Smooth muscle cell of the brain vasculature (primary cell): ENCODE measurements at regions not wholly inside any gene's neighbourhood (a gene's known extent, or its start where the extent isn't known, plus 50 kb on each side); places are given as distances from the start of the nearest gene placed in this dataset.

Experiments
- DNase-seq: peaks from one replicate; pipeline ENCODE4 v3.0.0-alpha.2; 2012; ENCODE audit warnings: low read depth, low spot score

- DNase-seq = no peak
Measured at GRCh38 chr7:27362026-27362425, 119.4 kb downstream of the EVX1 start.

GRCh38 chr7:27364344-27364758 lies 121.7 kb downstream of the EVX1 start:
- no peak for DNase-seq

GRCh38 chr7:27367179-27367932 lies 124.8 kb downstream of the EVX1 start:
- no peak for DNase-seq

- no peak for DNase-seq
Measured at GRCh38 chr7:27367933-27368549, 125.4 kb downstream of the EVX1 start.

GRCh38 chr7:27374958-27375841 lies 132.6 kb downstream of the EVX1 start:
- DNase-seq = no peak

- no peak for DNase-seq
Measured at GRCh38 chr7:27375958-27376357, 133.4 kb downstream of the EVX1 start.

GRCh38 chr7:27377988-27378387 lies 135.4 kb downstream of the EVX1 start:
- no peak for DNase-seq

- DNase-seq = no peak
Measured at GRCh38 chr7:27382307-27382706, 139.7 kb downstream of the EVX1 start.

GRCh38 chr7:27386581-27386980 lies 144.0 kb downstream of the EVX1 start:
- no peak for DNase-seq

GRCh38 chr7:27387864-27388263 lies 145.3 kb downstream of the EVX1 start:
- no peak for DNase-seq

- DNase-seq = no peak
Measured at GRCh38 chr7:27388561-27388960, 146.0 kb downstream of the EVX1 start.

GRCh38 chr7:27389496-27389895 lies 146.9 kb downstream of the EVX1 start:
- no peak for DNase-seq

- no peak for DNase-seq
Measured at GRCh38 chr7:27392477-27392876, 149.9 kb downstream of the EVX1 start.

- no peak for DNase-seq
Measured at GRCh38 chr7:27394871-27395270, 152.3 kb downstream of the EVX1 start.

- DNase-seq = no peak
Measured at GRCh38 chr7:27395626-27396025, 153.0 kb downstream of the EVX1 start.

GRCh38 chr7:27397503-27397902 lies 154.9 kb downstream of the EVX1 start:
- no peak for DNase-seq

GRCh38 chr7:27398851-27399250 lies 156.2 kb downstream of the EVX1 start:
- no peak for DNase-seq

GRCh38 chr7:27399791-27400567 lies 157.4 kb downstream of the EVX1 start:
- no peak for DNase-seq

GRCh38 chr7:27405780-27406179 lies 163.2 kb downstream of the EVX1 start:
- no peak for DNase-seq

- no peak for DNase-seq
Measured at GRCh38 chr7:27409311-27409710, 166.7 kb downstream of the EVX1 start.

GRCh38 chr7:27409776-27410175 lies 167.2 kb downstream of the EVX1 start:
- no peak for DNase-seq
